Transverse colon (tissue), 4 donors: ENCODE measurements at regions not wholly inside any gene's neighbourhood (a gene's known extent, or its start where the extent isn't known, plus 50 kb on each side); places are given as distances from the start of the nearest gene placed in this dataset.

Experiments used
- EP300 ChIP-seq: sonication (generic); formaldehyde crosslinking; IDR thresholded peaks from one replicate; pipeline ENCODE4 v1.6.1; 2017; ENCODE audit warnings: antibody characterized with exemption, low read depth
- POLR2A ChIP-seq: fragments of 450-650 bp; IDR thresholded peaks from one replicate; pipeline ENCODE4 v1.6.1; 2016; ENCODE audit warnings: antibody characterized with exemption, mild to moderate bottlenecking, moderate library complexity
- POLR2AphosphoS5 ChIP-seq, 3 donors: sonication (generic); formaldehyde crosslinking; IDR thresholded peaks; one replicate each; pipeline ENCODE4 v1.6.1; 2016; ENCODE audit warnings: antibody characterized with exemption in 3 of 3
- TF ChIP-seq, protein P1 (sequence below), 5 experiments: fragments of 200-600 bp in 3 of 5; fragments of 450-650 bp in 2 of 5; sonication (generic) in 3 of 5; IDR thresholded peaks; 1 replicate in 2 of 5; 2 replicates in 3 of 5; pipeline ENCODE4 v1.5.1; 2016 to 2017; ENCODE audit warnings: antibody characterized with exemption in 5 of 5, inconsistent platforms in 3 of 5, mild to moderate bottlenecking in 2 of 5, moderate library complexity in 1 of 5

DNA sequence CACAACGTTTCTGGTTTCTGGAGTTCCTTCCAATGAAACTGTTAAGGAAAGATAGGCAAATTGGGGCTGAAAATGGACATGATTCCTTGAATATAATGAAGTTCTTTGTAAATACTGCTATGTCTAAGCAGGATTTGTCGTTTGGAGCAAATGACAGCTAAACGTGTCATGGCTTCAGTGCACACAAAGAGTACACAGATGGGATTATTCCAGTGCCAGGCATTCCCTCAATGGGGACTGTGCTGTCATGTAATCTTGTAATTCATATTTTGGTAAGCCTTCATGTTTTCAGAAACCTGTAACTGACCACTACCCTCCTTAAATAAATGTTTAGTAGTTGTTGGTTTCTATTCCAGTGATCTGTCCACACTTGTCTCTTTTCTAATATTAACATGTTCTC is 404.7 kb upstream of the CDH7 start:
- TF ChIP-seq, protein P1, sequence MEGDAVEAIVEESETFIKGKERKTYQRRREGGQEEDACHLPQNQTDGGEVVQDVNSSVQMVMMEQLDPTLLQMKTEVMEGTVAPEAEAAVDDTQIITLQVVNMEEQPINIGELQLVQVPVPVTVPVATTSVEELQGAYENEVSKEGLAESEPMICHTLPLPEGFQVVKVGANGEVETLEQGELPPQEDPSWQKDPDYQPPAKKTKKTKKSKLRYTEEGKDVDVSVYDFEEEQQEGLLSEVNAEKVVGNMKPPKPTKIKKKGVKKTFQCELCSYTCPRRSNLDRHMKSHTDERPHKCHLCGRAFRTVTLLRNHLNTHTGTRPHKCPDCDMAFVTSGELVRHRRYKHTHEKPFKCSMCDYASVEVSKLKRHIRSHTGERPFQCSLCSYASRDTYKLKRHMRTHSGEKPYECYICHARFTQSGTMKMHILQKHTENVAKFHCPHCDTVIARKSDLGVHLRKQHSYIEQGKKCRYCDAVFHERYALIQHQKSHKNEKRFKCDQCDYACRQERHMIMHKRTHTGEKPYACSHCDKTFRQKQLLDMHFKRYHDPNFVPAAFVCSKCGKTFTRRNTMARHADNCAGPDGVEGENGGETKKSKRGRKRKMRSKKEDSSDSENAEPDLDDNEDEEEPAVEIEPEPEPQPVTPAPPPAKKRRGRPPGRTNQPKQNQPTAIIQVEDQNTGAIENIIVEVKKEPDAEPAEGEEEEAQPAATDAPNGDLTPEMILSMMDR (IDR thresholded peaks at IDR 0.05) = no peak
- no peak for TF ChIP-seq POLR2A
- TF ChIP-seq POLR2AphosphoS5 (IDR thresholded peaks at IDR 0.05) = no peak
- TF ChIP-seq EP300 = no peak
